ENCODE measurements at regions not wholly inside any gene's neighbourhood (a gene's known extent, or its start where the extent isn't known, plus 50 kb on each side); places are given as distances from the start of the nearest gene placed in this dataset.

- no peak for DNase-seq (ENCODE audit: low read depth in 2 of 2)
Observed at GRCh38 chr20:24899153-24899552, 49.9 kb upstream of the CST7 start.
